SK-N-SH treated with all-trans-retinoic acid at 6 μM for 48 hours (cell line): ENCODE measurements at regions not wholly inside any gene's neighbourhood (a gene's known extent, or its start where the extent isn't known, plus 50 kb on each side); places are given as distances from the start of the nearest gene placed in this dataset.

Source experiments
- ATAC-seq: fragments of 200-7000 bp; cut with Tn5 transposase; 3 replicates; pipeline ENCODE4 v1.9.1; 2020; ENCODE audit warnings: mild to moderate bottlenecking, moderate library complexity
- ARNTL ChIP-seq: fragments of 450-650 bp; formaldehyde crosslinking; IDR thresholded peaks from 2 replicates; pipeline ENCODE4 v1.5.0; 2020; ENCODE audit warnings: low read depth, mild to moderate bottlenecking, moderate library complexity, borderline replicate concordance
- BACH2 ChIP-seq: fragments of 250-450 bp; sonication (Bioruptor Pico); IDR thresholded peaks from 2 replicates; pipeline ENCODE4 v1.9.0; 2021; ENCODE audit warnings: mild to moderate bottlenecking, borderline replicate concordance
- CSDC2 ChIP-seq: fragments of 250-450 bp; sonication (Bioruptor Pico); IDR thresholded peaks from 2 replicates; pipeline ENCODE4 v1.5.0; 2020; ENCODE audit warnings: mild to moderate bottlenecking, moderate library complexity
- GLIS3 ChIP-seq: fragments of 250-450 bp; sonication (Bioruptor Pico); IDR thresholded peaks from 2 replicates; pipeline ENCODE4 v1.5.0; 2020; ENCODE audit warnings: mild to moderate bottlenecking, moderate library complexity
- ISL1 ChIP-seq: fragments of 250-450 bp; sonication (Bioruptor Pico); IDR thresholded peaks from 2 replicates; pipeline ENCODE4 v2.1.2; 2022; ENCODE audit warnings: mild to moderate bottlenecking, moderate library complexity
- OSR1 ChIP-seq: fragments of 250-450 bp; sonication (Bioruptor Pico); IDR thresholded peaks from 2 replicates; pipeline ENCODE4 v1.8.0; 2022; ENCODE audit warnings: moderate library complexity, mild to moderate bottlenecking, inconsistent platforms
- PATZ1 ChIP-seq: fragments of 250-450 bp; sonication (Bioruptor Pico); IDR thresholded peaks from 2 replicates; pipeline ENCODE4 v1.8.0; 2020; ENCODE audit warnings: mild to moderate bottlenecking, moderate library complexity, borderline replicate concordance
- POU6F1 ChIP-seq: fragments of 250-450 bp; sonication (Bioruptor Pico); IDR thresholded peaks from 2 replicates; pipeline ENCODE4 v1.8.0; 2021; ENCODE audit warnings: low read depth, mild to moderate bottlenecking, moderate library complexity, borderline replicate concordance
- PPARA ChIP-seq: fragments of 250-450 bp; sonication (Bioruptor Pico); IDR thresholded peaks from 2 replicates; pipeline ENCODE4 v1.5.0; 2020; ENCODE audit warnings: mild to moderate bottlenecking, borderline replicate concordance
- RARB ChIP-seq: fragments of 250-450 bp; sonication (Bioruptor Pico); IDR thresholded peaks from 2 replicates; pipeline ENCODE4 v1.8.0; 2021; ENCODE audit warnings: mild to moderate bottlenecking, moderate library complexity
- SNAI2 ChIP-seq: fragments of 250-450 bp; sonication (Bioruptor Pico); IDR thresholded peaks from 2 replicates; pipeline ENCODE4 v1.5.0; 2020; ENCODE audit warnings: mild to moderate bottlenecking, moderate library complexity
- TCF4 ChIP-seq: fragments of 250-450 bp; sonication (Bioruptor Pico); IDR thresholded peaks from 2 replicates; pipeline ENCODE4 v1.8.0; 2021; ENCODE audit warnings: mild to moderate bottlenecking, moderate library complexity, borderline replicate concordance
- TOX ChIP-seq: fragments of 250-450 bp; sonication (Bioruptor Pico); IDR thresholded peaks from 2 replicates; pipeline ENCODE4 v1.8.0; 2021; ENCODE audit warnings: mild to moderate bottlenecking, moderate library complexity, borderline replicate concordance
- ZC3H10 ChIP-seq: fragments of 250-450 bp; sonication (Bioruptor Pico); IDR thresholded peaks from 2 replicates; pipeline ENCODE4 v1.5.1; 2021; ENCODE audit warnings: mild to moderate bottlenecking, moderate library complexity
- ZFP3 ChIP-seq: fragments of 250-450 bp; sonication (Bioruptor Pico); IDR thresholded peaks from 2 replicates; pipeline ENCODE4 v1.5.0; 2020; ENCODE audit warnings: mild to moderate bottlenecking, moderate library complexity
- ZFP30 ChIP-seq: fragments of 450-650 bp; formaldehyde crosslinking; IDR thresholded peaks from 2 replicates; pipeline ENCODE4 v1.5.0; 2022; ENCODE audit warnings: mild to moderate bottlenecking, moderate library complexity
- ZNF565 ChIP-seq: fragments of 450-650 bp; formaldehyde crosslinking; conservative IDR thresholded peaks from 2 replicates; pipeline ENCODE4 v1.5.0; 2020; ENCODE audit warnings: low read depth, mild to moderate bottlenecking, moderate library complexity
- ZNF70 ChIP-seq: fragments of 450-650 bp; formaldehyde crosslinking; IDR thresholded peaks from 2 replicates; pipeline ENCODE4 v1.5.0; 2020; ENCODE audit warnings: mild to moderate bottlenecking, moderate library complexity
- ZNF8 ChIP-seq: fragments of 450-650 bp; formaldehyde crosslinking; IDR thresholded peaks from 2 replicates; pipeline ENCODE4 v1.5.0; 2020; ENCODE audit warnings: mild to moderate bottlenecking, moderate library complexity
- TF ChIP-seq, protein P1 (sequence below): fragments of 250-450 bp; sonication (Bioruptor Pico); IDR thresholded peaks from 2 replicates; pipeline ENCODE4 v1.5.1; 2021; ENCODE audit warnings: mild to moderate bottlenecking, moderate library complexity
- TF ChIP-seq, protein P2 (sequence below): fragments of 250-450 bp; sonication (Bioruptor Pico); IDR thresholded peaks from 2 replicates; pipeline ENCODE4 v1.5.1; 2020; ENCODE audit warnings: low read depth, mild to moderate bottlenecking, moderate library complexity
- TF ChIP-seq, protein P3 (sequence below): fragments of 250-450 bp; sonication (Bioruptor Pico); IDR thresholded peaks from 2 replicates; pipeline ENCODE4 v1.5.0; 2020; ENCODE audit warnings: mild to moderate bottlenecking, moderate library complexity

DNA sequence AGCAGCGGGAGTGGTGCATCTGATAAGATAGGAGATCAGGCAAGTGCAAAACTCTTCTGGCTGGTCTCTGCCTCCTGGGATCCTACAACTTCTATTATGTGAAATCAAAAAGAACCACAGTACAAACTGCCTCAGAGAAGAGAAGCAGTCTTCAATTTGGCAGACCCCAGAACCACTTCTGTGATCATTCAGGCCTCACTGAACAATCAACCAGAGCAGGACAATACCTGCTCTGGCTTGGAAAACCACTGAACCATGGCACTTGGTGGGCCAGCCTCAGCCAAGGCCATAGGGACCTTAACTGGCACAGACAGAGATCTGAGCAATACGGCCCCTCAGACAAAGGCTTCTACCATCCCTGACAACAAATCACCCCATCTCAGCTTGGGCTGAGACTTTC is 103.0 kb downstream of the NDUFA12 start:
- ATAC-seq = no peak
- no peak for TF ChIP-seq RARB (CRISPR knock-in tag)
- no peak for TF ChIP-seq POU6F1 (CRISPR knock-in tag)
- TF ChIP-seq ZNF70 (CRISPR knock-in tag) = no peak
- TF ChIP-seq ZFP3 (CRISPR knock-in tag) = no peak
- TF ChIP-seq ZNF565 (CRISPR knock-in tag) = no peak
- no peak for TF ChIP-seq BACH2
- no peak for TF ChIP-seq CSDC2
- no peak for TF ChIP-seq ARNTL (CRISPR knock-in tag)
- TF ChIP-seq TCF4 = no peak
- TF ChIP-seq, protein P1, sequence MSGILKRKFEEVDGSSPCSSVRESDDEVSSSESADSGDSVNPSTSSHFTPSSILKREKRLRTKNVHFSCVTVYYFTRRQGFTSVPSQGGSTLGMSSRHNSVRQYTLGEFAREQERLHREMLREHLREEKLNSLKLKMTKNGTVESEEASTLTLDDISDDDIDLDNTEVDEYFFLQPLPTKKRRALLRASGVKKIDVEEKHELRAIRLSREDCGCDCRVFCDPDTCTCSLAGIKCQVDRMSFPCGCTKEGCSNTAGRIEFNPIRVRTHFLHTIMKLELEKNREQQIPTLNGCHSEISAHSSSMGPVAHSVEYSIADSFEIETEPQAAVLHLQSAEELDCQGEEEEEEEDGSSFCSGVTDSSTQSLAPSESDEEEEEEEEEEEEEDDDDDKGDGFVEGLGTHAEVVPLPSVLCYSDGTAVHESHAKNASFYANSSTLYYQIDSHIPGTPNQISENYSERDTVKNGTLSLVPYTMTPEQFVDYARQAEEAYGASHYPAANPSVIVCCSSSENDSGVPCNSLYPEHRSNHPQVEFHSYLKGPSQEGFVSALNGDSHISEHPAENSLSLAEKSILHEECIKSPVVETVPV (CRISPR knock-in tag) = no peak
- TF ChIP-seq, protein P2, sequence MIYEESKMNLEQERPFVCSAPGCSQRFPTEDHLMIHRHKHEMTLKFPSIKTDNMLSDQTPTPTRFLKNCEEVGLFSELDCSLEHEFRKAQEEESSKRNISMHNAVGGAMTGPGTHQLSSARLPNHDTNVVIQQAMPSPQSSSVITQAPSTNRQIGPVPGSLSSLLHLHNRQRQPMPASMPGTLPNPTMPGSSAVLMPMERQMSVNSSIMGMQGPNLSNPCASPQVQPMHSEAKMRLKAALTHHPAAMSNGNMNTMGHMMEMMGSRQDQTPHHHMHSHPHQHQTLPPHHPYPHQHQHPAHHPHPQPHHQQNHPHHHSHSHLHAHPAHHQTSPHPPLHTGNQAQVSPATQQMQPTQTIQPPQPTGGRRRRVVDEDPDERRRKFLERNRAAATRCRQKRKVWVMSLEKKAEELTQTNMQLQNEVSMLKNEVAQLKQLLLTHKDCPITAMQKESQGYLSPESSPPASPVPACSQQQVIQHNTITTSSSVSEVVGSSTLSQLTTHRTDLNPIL (CRISPR knock-in tag) = no peak
- TF ChIP-seq PATZ1 (CRISPR knock-in tag) = no peak
- no peak for TF ChIP-seq ZFP30 (CRISPR knock-in tag)
- TF ChIP-seq ZNF8 (CRISPR knock-in tag) = no peak
- TF ChIP-seq ZC3H10 (CRISPR knock-in tag) = no peak
- TF ChIP-seq TOX (CRISPR knock-in tag) = no peak
- TF ChIP-seq PPARA (CRISPR knock-in tag) = no peak

DNA sequence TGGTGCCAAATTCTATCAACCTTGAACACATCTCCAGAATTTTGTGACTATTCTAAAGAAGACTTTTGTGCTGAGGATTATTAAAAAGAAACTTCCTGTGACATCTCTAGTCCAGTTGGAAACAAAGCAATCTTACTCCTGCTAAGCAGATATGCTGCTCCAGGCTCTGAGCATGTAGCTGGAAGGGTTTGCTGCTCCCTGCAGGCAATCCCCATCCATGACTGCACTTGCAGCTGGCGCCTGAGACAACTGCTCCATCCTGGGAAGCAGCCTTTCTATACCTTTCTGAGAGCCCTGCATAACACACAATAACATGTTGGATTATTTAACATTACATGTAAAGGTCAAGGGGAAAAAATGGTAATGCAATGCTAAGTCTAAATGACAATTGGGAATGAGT is 105.1 kb downstream of the NDUFA12 start:
- TF ChIP-seq RARB (CRISPR knock-in tag) (no peak), ZC3H10 (CRISPR knock-in tag) (no peak), ISL1 (CRISPR knock-in tag) (no peak), GLIS3 (no peak), ARNTL (CRISPR knock-in tag) (no peak), ZFP30 (CRISPR knock-in tag) (no peak), TCF4 (no peak)
- TF ChIP-seq, protein P2 (CRISPR knock-in tag) = no peak
- ATAC-seq = no peak

GRCh38 chr12:94892544-94893267 is 110.8 kb downstream of the NDUFA12 start:
- no peak for ATAC-seq
- TF ChIP-seq ZNF70 (CRISPR knock-in tag) = no peak

DNA sequence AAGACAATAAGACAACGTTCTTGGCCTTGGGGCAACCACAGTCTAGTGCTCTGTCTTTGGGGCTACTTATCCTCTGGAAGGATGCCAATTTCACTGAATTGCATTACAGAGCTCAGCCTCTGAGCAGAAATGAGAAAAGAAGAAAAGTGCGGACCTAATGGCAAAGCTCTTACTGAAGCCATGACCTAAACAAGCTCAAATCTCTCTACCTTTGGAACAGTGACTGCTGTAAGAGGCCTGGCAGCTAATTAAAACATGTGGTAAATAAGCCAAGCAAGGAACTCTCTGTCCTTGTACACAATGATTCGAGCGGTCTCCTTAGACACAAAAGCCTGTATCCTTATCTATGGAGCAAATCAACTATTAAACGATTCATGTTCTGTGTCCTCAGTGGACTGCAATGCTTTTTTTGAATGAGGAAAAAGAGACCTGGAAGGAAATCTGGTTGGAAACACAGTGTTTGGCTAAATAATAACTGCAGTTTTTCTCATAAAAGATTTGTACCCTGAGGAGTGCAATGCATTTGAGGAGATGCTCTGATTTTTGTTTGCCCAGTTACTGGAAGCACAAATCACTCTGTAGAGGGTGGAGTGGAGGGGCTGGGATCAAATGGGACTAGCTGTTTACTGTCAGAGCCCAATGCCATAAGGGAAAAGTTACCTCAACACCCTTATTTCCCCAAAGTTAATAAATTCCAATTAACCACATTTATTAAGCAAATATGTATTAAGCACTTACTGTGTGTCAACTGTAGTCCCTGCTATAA is 113.9 kb downstream of the NDUFA12 start:
- no peak for ATAC-seq
- TF ChIP-seq, protein P1 (CRISPR knock-in tag) = no peak
- no peak for TF ChIP-seq CSDC2
- no peak for TF ChIP-seq ZFP3 (CRISPR knock-in tag)
- TF ChIP-seq RARB (CRISPR knock-in tag) = no peak
- no peak for TF ChIP-seq GLIS3
- TF ChIP-seq, protein P3, sequence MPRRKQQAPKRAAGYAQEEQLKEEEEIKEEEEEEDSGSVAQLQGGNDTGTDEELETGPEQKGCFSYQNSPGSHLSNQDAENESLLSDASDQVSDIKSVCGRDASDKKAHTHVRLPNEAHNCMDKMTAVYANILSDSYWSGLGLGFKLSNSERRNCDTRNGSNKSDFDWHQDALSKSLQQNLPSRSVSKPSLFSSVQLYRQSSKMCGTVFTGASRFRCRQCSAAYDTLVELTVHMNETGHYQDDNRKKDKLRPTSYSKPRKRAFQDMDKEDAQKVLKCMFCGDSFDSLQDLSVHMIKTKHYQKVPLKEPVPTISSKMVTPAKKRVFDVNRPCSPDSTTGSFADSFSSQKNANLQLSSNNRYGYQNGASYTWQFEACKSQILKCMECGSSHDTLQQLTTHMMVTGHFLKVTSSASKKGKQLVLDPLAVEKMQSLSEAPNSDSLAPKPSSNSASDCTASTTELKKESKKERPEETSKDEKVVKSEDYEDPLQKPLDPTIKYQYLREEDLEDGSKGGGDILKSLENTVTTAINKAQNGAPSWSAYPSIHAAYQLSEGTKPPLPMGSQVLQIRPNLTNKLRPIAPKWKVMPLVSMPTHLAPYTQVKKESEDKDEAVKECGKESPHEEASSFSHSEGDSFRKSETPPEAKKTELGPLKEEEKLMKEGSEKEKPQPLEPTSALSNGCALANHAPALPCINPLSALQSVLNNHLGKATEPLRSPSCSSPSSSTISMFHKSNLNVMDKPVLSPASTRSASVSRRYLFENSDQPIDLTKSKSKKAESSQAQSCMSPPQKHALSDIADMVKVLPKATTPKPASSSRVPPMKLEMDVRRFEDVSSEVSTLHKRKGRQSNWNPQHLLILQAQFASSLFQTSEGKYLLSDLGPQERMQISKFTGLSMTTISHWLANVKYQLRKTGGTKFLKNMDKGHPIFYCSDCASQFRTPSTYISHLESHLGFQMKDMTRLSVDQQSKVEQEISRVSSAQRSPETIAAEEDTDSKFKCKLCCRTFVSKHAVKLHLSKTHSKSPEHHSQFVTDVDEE (CRISPR knock-in tag) = no peak
- no peak for TF ChIP-seq OSR1 (CRISPR knock-in tag)
- TF ChIP-seq SNAI2 (CRISPR knock-in tag) = no peak
